Keratinocyte (primary cell): ENCODE measurements at regions not wholly inside any gene's neighbourhood (a gene's known extent, or its start where the extent isn't known, plus 50 kb on each side); places are given as distances from the start of the nearest gene placed in this dataset.

Source experiments
- CTCF ChIP-seq, 3 experiments: IDR thresholded peaks in 1 of 3; conservative IDR thresholded peaks in 1 of 3; optimal IDR thresholded peaks in 1 of 3; 2 replicates in 2 of 3; 3 replicates in 1 of 3; pipeline versions ENCODE3 to v1.5.1; 2011; ENCODE audit warnings: low read length in 3 of 3, mild to moderate bottlenecking in 3 of 3, moderate library complexity in 2 of 3, control low read depth in 1 of 3, inconsistent platforms in 1 of 3; ENCODE audit not compliant: insufficient read depth in 2 of 3; ENCODE audit errors: extremely low read depth in 1 of 3
- EZH2 ChIP-seq: IDR thresholded peaks from one replicate; pipeline ENCODE4 v1.6.1; 2012; ENCODE audit warnings: inconsistent platforms, mild to moderate bottlenecking, low read length, moderate library complexity

- TF ChIP-seq CTCF (optimal IDR thresholded peaks at IDR 0.05 in 1 of 3, IDR thresholded peaks at IDR 0.05 in 1 of 3, conservative IDR thresholded peaks at IDR 0.05 in 1 of 3; ENCODE audit: extremely low read depth in 1 of 3, insufficient read depth in 2 of 3, low read length in 3 of 3) (peak; percentile 87 to 89 (median 89)), EZH2 (no peak)
Measured at GRCh38 chr2:106582148-106583143, 95.3 kb downstream of the CD8B2 start.
